ENCODE measurements at regions not wholly inside any gene's neighbourhood (a gene's known extent, or its start where the extent isn't known, plus 50 kb on each side); places are given as distances from the start of the nearest gene placed in this dataset.

DNA sequence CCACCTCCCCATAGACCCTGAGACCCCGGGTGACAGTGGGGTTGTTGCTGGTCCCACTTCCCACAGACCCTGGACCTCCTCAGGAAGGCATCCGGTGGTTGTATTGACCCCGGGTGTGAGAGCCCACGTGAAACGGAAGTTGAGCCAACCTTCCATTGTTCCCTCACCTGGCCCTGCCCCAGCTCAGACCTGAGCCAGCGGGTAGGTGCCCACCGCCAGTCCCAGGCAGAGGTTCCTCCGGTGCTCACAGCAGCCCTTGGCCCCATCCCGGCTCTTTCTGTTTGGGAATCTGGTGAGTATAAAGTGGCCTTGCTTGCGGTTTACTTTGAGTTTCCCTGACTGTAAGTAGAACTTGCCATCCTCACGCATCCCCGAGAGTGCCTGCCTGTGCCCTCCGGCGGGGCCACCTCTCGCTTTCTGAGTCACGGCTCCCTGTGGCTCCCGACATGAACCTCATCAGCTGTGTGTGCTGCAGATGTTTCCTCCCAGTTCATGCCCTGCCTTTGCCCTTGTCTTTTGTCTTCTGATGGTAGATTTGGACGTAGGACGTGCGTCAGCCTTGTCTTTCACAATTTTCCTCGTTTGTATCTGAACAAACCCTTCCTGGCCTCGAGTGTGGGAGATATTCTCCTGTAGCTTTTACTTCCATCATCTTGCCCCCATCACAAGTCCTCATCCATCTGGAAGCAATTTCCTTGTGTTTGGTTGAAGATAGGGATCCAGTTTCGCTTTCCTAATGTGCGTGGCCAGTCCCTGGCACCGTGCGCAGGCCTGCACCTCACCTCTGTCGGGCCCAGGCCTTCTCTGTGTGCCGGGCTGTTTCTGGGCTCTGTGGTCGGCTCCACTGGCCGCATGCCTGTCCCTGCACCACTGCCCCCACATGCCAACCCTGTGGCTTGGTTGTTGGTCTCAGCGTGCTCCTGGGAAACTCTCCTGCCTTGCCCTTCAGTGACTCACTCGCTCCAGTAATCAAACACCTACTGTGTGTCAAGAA, 76.0 kb downstream of the METRNL start:
- Histone ChIP-seq H3K27ac (no peak overlapping the region), H3K4me3 (ENCODE audit: low read depth in 1 of 2, low read length in 1 of 2) (no peak overlapping the region), H3K36me3 (no peaks in the 10 kb centered on the region), H3K4me1 (ENCODE audit: control insufficient read depth in 1 of 2, insufficient read depth in 1 of 2, low read depth in 1 of 2, low read length in 1 of 2) (no peaks in the 10 kb centered on the region), H3K27me3 (peaks cover 17% of the 10 kb centered on the region), H3K9me3 (no peaks in the 10 kb centered on the region)
- TF ChIP-seq, protein P1, sequence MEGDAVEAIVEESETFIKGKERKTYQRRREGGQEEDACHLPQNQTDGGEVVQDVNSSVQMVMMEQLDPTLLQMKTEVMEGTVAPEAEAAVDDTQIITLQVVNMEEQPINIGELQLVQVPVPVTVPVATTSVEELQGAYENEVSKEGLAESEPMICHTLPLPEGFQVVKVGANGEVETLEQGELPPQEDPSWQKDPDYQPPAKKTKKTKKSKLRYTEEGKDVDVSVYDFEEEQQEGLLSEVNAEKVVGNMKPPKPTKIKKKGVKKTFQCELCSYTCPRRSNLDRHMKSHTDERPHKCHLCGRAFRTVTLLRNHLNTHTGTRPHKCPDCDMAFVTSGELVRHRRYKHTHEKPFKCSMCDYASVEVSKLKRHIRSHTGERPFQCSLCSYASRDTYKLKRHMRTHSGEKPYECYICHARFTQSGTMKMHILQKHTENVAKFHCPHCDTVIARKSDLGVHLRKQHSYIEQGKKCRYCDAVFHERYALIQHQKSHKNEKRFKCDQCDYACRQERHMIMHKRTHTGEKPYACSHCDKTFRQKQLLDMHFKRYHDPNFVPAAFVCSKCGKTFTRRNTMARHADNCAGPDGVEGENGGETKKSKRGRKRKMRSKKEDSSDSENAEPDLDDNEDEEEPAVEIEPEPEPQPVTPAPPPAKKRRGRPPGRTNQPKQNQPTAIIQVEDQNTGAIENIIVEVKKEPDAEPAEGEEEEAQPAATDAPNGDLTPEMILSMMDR (IDR thresholded peaks at IDR 0.05), result no peak

DNA sequence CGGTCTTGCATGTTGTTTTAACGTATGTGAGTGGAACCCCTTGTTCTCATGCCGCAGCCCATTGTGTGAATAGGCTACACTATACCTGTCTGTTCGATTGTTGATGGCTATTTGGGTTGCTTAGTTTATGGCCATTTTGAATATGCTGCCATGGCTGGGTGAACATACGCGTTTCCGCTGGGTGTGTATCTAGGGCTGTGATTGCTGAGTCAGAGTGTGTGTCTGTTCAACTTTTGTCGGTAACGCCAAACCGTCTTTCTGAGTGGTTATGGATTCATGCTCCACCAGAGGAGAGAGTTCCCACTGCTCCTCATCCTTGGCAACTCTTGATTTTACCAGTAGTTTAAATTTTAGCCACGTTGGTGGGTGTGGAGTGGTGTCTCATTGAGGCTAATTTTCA, 77.0 kb downstream of the METRNL start:
- Histone ChIP-seq H3K9me3 (no peaks in the 10 kb centered on the region), H3K4me3 (ENCODE audit: low read depth in 1 of 2, low read length in 1 of 2) (no peak overlapping the region), H3K27ac (no peak overlapping the region), H3K27me3 (peaks cover 17% of the 10 kb centered on the region), H3K36me3 (no peaks in the 10 kb centered on the region), H3K4me1 (ENCODE audit: control insufficient read depth in 1 of 2, insufficient read depth in 1 of 2, low read depth in 1 of 2, low read length in 1 of 2) (no peaks in the 10 kb centered on the region)
- TF ChIP-seq, protein P1 (IDR thresholded peaks at IDR 0.05), result no peak

DNA sequence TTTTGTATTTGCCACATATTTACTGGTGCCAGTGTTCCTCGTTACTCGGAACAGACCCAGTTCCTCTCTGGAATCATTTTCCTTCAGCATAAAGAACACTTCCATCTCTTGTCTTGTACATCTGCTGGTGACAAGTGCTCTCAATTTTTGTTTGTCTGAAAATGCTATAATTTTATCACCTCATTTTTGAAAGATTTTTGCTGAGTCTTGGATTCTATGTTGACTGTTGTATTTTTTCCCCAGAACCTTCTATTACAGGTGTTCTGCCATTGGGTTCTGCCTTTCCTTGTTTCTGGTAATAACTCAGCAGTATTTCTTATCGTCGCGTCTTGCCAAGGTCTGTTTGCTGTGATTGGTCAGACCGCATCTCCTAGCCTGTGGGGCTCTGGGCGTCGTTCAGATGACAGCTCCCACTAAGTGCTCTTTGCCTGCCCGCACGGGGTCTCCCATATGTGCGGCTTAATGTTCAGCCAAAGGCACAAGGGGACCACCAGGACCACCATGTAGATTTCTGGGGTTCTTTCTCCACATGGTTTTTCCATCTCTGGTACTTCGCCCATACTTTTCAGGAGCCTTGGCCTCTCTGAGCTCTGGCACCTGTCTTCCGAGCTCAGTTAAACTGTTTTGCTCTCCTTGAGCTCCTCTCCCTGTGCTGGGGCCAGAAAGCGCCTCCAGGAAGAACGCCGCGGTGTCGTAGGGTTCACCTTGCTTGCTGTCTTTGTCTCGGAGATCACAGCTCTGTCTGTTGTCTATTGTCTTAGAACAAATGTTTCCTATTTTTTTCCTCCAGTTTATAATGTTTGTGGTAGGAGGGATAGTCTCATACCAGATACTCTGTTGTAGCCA, 80.0 kb downstream of the METRNL start:
- no peak overlapping the region for H3K27ac ChIP-seq
- peaks cover 22% of the 10 kb centered on the region for H3K27me3 ChIP-seq
- no peaks in the 10 kb centered on the region for H3K9me3 ChIP-seq
- H3K4me1 ChIP-seq (ENCODE audit: control insufficient read depth in 1 of 2, insufficient read depth in 1 of 2, low read depth in 1 of 2, low read length in 1 of 2), result no peaks in the 10 kb centered on the region
- no peaks in the 10 kb centered on the region for H3K36me3 ChIP-seq
- TF ChIP-seq, protein P1 (IDR thresholded peaks at IDR 0.05), result no peak
- no peak overlapping the region for H3K4me3 ChIP-seq (ENCODE audit: low read depth in 1 of 2, low read length in 1 of 2)

DNA sequence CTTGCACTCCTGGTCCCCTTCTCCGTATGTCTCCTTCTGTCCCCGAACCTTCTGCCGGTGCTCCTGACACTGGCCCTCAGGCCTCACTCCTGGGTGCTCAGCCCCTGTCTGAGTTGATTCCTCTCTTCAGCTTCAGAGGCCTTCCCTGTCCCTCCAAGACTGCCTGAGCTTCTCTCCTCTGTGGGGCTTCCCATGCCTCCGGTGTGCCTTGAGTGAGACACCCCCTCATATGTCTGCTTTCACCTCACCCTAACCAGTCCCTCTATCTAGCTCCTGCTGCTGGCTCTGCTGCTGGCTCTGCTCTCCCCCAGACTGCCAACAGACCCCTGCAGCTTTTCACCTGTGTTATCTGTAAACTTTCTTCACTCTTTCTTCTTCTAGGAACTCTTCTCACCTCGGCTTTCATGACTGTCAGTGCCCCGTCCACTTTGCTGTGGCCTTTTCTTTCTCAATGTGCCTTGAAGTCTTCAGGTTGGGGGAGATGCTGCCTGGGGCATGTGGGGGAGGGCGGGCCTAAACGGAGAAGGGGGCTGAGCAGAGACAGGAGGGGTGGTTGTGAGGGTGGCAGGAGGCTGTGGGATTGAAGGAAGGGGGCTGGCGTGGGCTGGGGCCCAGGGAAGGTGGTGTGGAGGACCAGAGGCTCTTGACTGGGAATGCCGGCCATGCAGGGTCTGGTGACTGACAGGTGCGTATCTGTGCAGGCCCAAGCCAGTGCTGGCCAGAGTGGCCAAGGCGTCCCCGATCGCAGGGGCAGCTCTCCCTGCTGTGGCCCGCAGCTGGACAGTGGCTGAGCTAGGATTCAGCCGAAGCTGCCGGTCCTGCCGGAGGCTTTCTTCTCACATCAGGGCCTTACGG, 81.3 kb downstream of the METRNL start:
- Histone ChIP-seq H3K27ac (no peak overlapping the region), H3K36me3 (no peaks in the 10 kb centered on the region), H3K4me3 (ENCODE audit: low read depth in 1 of 2, low read length in 1 of 2) (no peak overlapping the region), H3K4me1 (ENCODE audit: control insufficient read depth in 1 of 2, insufficient read depth in 1 of 2, low read depth in 1 of 2, low read length in 1 of 2) (no peaks in the 10 kb centered on the region), H3K27me3 (peaks cover 14% of the 10 kb centered on the region), H3K9me3 (no peaks in the 10 kb centered on the region)
- TF ChIP-seq, protein P1 (IDR thresholded peaks at IDR 0.05), result no peak
